Epithelial cell of esophagus (primary cell): ENCODE measurements at regions not wholly inside any gene's neighbourhood (a gene's known extent, or its start where the extent isn't known, plus 50 kb on each side); places are given as distances from the start of the nearest gene placed in this dataset.

Experiments
- DNase-seq: peaks from one replicate; pipeline ENCODE4 v3.0.0; 2010; ENCODE audit warnings: low read depth
- H3K4me3 ChIP-seq: 2 replicates; pipeline ENCODE4 v1.5.1; 2011; ENCODE audit warnings: mild to moderate bottlenecking, low read length, control low read depth
- TF ChIP-seq, protein P1 (sequence below): IDR thresholded peaks from 2 replicates; pipeline ENCODE4 v1.5.1; 2011; ENCODE audit warnings: low read depth, mild to moderate bottlenecking, low read length, control low read depth, inconsistent platforms; ENCODE audit not compliant: insufficient read depth; ENCODE audit errors: missing control alignments

DNA sequence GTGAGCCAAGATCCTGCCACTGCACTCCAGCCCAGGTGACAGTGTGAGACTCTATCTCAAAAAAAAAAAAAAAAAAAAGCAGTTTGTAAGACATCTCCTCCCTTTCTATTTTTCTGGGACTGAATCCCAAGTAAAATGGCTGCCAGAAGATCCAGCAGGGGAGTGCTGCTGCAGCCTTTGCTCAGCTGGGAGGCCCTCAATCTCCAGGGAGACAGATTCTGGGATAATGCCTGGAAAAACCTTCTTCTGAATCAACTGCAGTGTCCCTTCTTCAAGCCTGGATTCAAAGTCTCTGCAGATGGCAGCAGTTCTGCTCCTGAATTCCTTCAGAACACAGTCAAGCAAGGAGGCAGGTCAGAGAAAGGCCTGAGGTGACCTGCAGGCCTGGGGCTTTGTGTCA is 191.0 kb upstream of the NRIP1 start:
- TF ChIP-seq, protein P1, sequence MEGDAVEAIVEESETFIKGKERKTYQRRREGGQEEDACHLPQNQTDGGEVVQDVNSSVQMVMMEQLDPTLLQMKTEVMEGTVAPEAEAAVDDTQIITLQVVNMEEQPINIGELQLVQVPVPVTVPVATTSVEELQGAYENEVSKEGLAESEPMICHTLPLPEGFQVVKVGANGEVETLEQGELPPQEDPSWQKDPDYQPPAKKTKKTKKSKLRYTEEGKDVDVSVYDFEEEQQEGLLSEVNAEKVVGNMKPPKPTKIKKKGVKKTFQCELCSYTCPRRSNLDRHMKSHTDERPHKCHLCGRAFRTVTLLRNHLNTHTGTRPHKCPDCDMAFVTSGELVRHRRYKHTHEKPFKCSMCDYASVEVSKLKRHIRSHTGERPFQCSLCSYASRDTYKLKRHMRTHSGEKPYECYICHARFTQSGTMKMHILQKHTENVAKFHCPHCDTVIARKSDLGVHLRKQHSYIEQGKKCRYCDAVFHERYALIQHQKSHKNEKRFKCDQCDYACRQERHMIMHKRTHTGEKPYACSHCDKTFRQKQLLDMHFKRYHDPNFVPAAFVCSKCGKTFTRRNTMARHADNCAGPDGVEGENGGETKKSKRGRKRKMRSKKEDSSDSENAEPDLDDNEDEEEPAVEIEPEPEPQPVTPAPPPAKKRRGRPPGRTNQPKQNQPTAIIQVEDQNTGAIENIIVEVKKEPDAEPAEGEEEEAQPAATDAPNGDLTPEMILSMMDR, result no peak
- H3K4me3 ChIP-seq, result no peak overlapping the region
- DNase-seq, result no peak

DNA sequence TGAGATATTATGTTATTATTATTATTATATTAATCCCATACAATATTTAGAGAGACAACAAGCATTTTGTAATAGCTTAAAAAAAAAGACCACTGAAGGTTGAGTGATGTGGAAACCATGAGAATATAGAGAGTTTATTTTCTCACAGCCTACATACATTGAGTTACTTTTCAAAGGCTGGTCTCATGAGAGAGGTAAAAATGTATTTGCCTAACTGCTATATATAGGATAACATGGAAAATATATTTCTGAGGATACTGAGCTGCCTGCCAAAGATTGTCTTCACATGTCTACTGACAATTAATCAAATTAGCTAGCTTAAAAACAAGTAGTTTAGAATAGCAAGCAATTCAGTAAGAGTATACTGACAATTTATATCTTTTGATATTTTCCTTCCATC is 192.2 kb upstream of the NRIP1 start:
- TF ChIP-seq, protein P1, result no peak
- no peak overlapping the region for H3K4me3 ChIP-seq
- no peak for DNase-seq

DNA sequence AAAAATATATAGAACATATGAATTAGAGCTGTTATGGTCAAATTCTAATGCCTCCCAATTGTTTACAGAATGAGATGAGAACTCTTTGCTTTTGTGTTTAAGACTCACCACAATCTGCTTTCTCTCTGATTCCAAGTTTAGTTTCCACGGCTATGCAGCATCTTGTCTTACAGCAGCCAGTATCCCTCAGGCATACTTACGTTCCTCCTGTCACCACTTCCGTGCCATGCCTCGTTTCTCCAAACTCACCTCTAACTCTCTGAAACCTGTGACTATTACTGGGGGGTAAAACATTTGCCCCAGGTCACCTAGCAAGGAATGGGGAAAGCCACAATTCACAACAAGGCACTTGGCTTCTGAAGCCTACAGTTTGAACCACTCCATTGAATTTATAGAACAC is 192.8 kb upstream of the NRIP1 start:
- DNase-seq, result no peak
- TF ChIP-seq, protein P1, result no peak

DNA sequence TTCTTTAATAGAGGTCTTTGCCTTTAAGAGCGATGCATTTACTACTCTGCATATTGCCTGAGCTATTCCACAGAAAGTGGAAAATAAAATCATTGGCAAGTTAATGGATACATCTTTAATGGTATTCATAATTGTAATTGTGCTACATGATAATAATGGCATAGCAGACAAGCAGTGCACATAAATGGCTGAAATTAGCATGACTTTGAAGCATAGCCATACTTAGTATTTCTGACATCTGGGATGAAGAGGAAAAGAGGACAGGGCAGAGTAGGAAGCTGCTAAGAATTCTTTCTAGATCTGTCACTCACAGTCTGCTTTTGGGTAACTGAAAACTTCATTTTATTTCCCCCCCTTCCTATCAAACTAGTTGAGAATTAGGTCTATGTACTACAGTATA is 195.0 kb upstream of the NRIP1 start:
- no peak overlapping the region for H3K4me3 ChIP-seq
- DNase-seq, result no peak
- TF ChIP-seq, protein P1, result no peak

More for the DNA sequence above, 192.8 kb upstream of the NRIP1 start:
- H3K4me3 ChIP-seq, result no peak overlapping the region

DNA sequence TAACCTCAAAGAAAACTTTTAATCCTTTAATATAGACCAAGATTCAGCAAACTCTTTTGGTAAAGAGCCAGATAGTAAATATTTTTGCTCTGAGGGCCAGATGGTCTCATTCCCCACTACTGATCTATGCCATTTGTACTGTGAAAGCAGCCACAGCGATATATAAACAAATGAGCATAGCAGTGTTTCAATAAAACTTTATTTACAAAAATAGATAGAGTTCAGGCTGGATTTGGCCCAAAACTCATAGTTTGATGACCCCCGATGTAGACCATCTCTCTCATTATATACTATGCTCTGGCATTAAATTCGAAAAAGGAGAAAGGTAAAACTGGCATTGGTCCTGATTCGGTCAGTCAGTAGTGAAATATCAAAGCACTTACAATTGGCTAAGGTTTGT is 195.8 kb upstream of the NRIP1 start:
- no peak overlapping the region for H3K4me3 ChIP-seq
- TF ChIP-seq, protein P1, result no peak
- no peak for DNase-seq

DNA sequence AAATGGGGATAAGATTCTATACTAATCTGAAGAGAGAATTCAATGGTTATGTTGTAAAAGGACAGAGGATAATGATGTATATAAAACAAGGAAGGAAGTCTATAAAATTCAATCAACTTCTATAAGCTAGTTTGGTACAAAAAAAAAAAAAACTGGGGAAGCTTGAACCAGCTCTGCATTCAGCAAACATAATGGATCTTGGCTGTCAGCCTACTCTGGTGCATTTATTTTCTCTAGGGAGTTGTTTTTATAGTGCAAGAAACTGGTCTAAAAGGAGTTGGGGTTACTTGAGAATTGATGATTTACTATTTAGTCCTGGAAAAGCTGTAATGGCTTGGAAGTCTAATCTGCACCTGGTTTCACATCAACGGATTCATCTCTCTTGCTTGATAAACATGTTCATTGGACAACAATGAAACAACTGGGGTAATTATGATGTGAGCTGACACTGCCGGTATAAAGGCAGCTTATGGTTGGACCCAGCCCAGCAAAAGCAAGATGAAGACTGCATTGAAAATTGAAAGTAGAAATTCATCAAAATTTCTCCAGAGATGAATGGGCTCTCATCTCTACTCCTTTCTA is 199.4 kb upstream of the NRIP1 start:
- H3K4me3 ChIP-seq, result no peak overlapping the region
- DNase-seq, result no peak
- TF ChIP-seq, protein P1, result no peak

DNA sequence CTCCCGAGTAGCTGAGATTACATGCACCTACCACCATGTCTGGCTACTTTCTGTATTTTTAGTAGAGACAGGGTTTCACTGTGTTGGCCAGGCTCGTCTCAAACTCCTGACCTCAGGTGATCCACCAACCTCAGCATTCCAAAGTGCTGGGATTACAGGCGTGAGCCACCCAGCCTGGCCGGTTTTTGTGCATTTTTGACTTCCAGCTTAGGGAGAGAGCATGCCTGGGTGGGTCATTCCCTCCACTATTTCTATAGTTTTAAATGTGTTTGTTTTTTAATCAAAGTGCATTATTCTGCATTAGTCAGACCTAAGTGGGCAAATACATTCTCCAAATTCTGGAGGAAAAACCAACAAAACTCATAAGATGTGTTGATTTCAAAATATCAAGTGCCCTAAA is 207.4 kb upstream of the NRIP1 start:
- no peak overlapping the region for H3K4me3 ChIP-seq
- peak; percentile 48 for DNase-seq
- TF ChIP-seq, protein P1, result no peak
